AG20443 (cell line): ENCODE measurements at regions not wholly inside any gene's neighbourhood (a gene's known extent, or its start where the extent isn't known, plus 50 kb on each side); places are given as distances from the start of the nearest gene placed in this dataset.

Experiments used
- DNase-seq: peaks from one replicate; pipeline ENCODE4 v3.0.0; 2012; ENCODE audit warnings: low spot score, mixed read lengths

GRCh38 chr11:112903340-112903739 is 57.9 kb upstream of the NCAM1 start:
- no peak for DNase-seq

GRCh38 chr11:112911124-112911523 is 50.1 kb upstream of the NCAM1 start:
- DNase-seq = no peak
